Mesendoderm (in vitro differentiated cells): ENCODE measurements at regions not wholly inside any gene's neighbourhood (a gene's known extent, or its start where the extent isn't known, plus 50 kb on each side); places are given as distances from the start of the nearest gene placed in this dataset.

Experiments
- DNase-seq: peaks from one replicate; pipeline ENCODE4 v3.0.0; 2013
- H2AK5ac ChIP-seq: 2 replicates; pipeline ENCODE4 v1.6.1; 2013; ENCODE audit warnings: low read length, inconsistent platforms
- H2BK120ac ChIP-seq: 2 replicates; pipeline ENCODE4 v1.6.1; 2013; ENCODE audit warnings: low read depth, mild to moderate bottlenecking, low read length, moderate library complexity, mixed read lengths
- H2BK15ac ChIP-seq: replicated peaks from 2 replicates; pipeline ENCODE4 v1.6.1; 2013; ENCODE audit warnings: low read depth, mild to moderate bottlenecking, moderate library complexity
- H2BK5ac ChIP-seq: 2 replicates; pipeline ENCODE4 v1.6.1; 2013; ENCODE audit warnings: low read length, inconsistent platforms
- H3K18ac ChIP-seq: 2 replicates; pipeline ENCODE4 v1.6.1; 2013; ENCODE audit warnings: mild to moderate bottlenecking, low read length, mixed read lengths
- H3K23ac ChIP-seq: one replicate; pipeline ENCODE4 v1.6.1; 2013; ENCODE audit warnings: low read length
- H3K27ac ChIP-seq: 2 replicates; pipeline ENCODE4 v1.5.1; 2013; ENCODE audit warnings: low read depth, mild to moderate bottlenecking, inconsistent platforms, low read length, moderate library complexity
- H3K27me3 ChIP-seq: 2 replicates; pipeline ENCODE4 v1.6.1; 2013; ENCODE audit warnings: low read length, control low read depth, mild to moderate bottlenecking, inconsistent platforms; ENCODE audit not compliant: insufficient read depth, poor library complexity
- H3K36me3 ChIP-seq: 2 replicates; pipeline ENCODE4 v1.6.1; 2013; ENCODE audit warnings: low read length, inconsistent platforms; ENCODE audit not compliant: control insufficient read depth, insufficient read depth
- H3K4ac ChIP-seq: one replicate; pipeline ENCODE4 v1.6.1; 2013; ENCODE audit warnings: low read depth, mild to moderate bottlenecking, low read length, moderate library complexity
- H3K4me1 ChIP-seq: 2 replicates; pipeline ENCODE4 v1.6.1; 2013; ENCODE audit warnings: low read depth, low read length, inconsistent platforms; ENCODE audit not compliant: control insufficient read depth
- H3K4me2 ChIP-seq: 2 replicates; pipeline ENCODE4 v1.6.1; 2013; ENCODE audit warnings: low read length
- H3K4me3 ChIP-seq: 2 replicates; pipeline ENCODE4 v1.5.1; 2013; ENCODE audit warnings: mild to moderate bottlenecking, low read length
- H3K56ac ChIP-seq: one replicate; pipeline ENCODE4 v1.6.1; 2013; ENCODE audit warnings: low read length
- H3K79me1 ChIP-seq: 2 replicates; pipeline ENCODE4 v1.6.1; 2013; ENCODE audit warnings: low read length, inconsistent platforms
- H3K79me2 ChIP-seq: 2 replicates; pipeline ENCODE4 v1.6.1; 2013; ENCODE audit warnings: mild to moderate bottlenecking, low read length; ENCODE audit not compliant: control insufficient read depth, insufficient read depth
- H3K9ac ChIP-seq: 2 replicates; pipeline ENCODE4 v1.6.1; 2013; ENCODE audit warnings: low read length, inconsistent platforms
- H4K5ac ChIP-seq: one replicate; pipeline ENCODE4 v1.6.1; 2013; ENCODE audit warnings: low read length
- H4K8ac ChIP-seq: one replicate; pipeline ENCODE4 v1.6.1; 2013; ENCODE audit warnings: low read depth, mild to moderate bottlenecking, control low read depth, low read length, moderate library complexity
- WGBS: extraction: QIAGEN DNeasy Blood & Tissue Kit; methylation state at CpG from one replicate; pipeline ENCODE4 v1.1.7; 2013; ENCODE audit warnings: low lambda C conversion rate, missing lambda C conversion rate; ENCODE audit not compliant: insufficient coverage; ENCODE audit errors: extremely low coverage; 5-methylcytosine and 5-hydroxymethylcytosine counted together

DNA sequence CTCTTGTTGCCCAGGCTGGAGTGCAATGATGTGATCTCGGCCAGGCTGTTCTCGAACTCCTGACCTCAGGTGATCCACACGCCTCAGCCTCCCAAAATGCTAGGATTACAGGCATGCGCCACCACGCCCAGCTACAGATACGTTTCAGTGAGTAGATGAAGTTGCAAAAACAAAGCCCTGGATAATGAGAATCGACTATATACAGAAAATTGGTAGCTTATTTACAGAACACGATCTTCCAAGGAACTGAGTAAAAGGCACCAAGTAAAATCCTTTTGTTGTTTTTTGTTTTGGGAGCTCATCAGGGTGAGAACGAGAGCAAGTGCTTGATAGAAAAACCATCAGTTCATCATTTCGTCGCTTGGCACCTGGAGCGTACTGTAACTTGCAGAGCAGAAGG is 62.8 kb downstream of the MYCN start:
- DNase-seq = no peak
- no peak overlapping the region for H3K56ac ChIP-seq
- H2BK15ac ChIP-seq = no peak overlapping the region
- H3K18ac ChIP-seq = no peak overlapping the region
- H2BK5ac ChIP-seq = no peak overlapping the region
- no CpG with 5 or more reads among the region's 12 CpGs for whole genome bisulfite sequencing
- H3K36me3 ChIP-seq = no peaks in the 10 kb centered on the region
- no peak overlapping the region for H3K4me2 ChIP-seq
- H2BK120ac ChIP-seq = no peak overlapping the region
- H4K8ac ChIP-seq = no peak overlapping the region
- H4K5ac ChIP-seq = no peak overlapping the region
- no peak overlapping the region for H3K9ac ChIP-seq
- H3K4ac ChIP-seq = no peak overlapping the region
- H3K4me3 ChIP-seq = no peak overlapping the region
- H3K79me2 ChIP-seq = no peaks in the 10 kb centered on the region
- no peak overlapping the region for H3K23ac ChIP-seq
- H3K79me1 ChIP-seq = no peaks in the 10 kb centered on the region
- H3K27me3 ChIP-seq = no peaks in the 10 kb centered on the region
- no peak overlapping the region for H3K27ac ChIP-seq
- no peak overlapping the region for H2AK5ac ChIP-seq
- H3K4me1 ChIP-seq = no peaks in the 10 kb centered on the region

DNA sequence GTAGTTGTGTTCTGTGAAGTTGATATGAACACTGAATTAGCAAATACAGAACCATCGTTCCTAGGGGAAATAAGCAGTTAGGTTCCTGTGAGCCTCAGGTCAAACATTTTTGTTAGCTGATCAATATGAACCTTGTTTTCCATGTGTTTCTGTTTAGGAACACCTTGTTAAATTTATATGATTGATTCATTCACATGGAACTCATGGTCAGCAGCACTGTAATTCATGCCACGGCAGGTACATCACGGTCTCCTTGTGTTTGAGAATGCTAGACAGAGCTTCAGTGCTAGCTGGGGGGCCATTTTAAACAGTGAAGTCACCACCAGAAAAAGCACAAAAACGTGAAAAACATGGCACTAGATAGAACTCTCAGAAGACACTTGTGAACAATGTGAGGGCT is 62.2 kb downstream of the MYCN start:
- no peak overlapping the region for H3K18ac ChIP-seq
- H3K4ac ChIP-seq = no peak overlapping the region
- no peak overlapping the region for H3K9ac ChIP-seq
- H3K4me1 ChIP-seq = no peaks in the 10 kb centered on the region
- H2BK15ac ChIP-seq = no peak overlapping the region
- H3K4me3 ChIP-seq = no peak overlapping the region
- H3K56ac ChIP-seq = no peak overlapping the region
- H2BK120ac ChIP-seq = no peak overlapping the region
- no peaks in the 10 kb centered on the region for H3K79me2 ChIP-seq
- DNase-seq = no peak
- H3K27ac ChIP-seq = no peak overlapping the region
- WGBS = no CpG with 5 or more reads among the region's 4 CpGs
- no peaks in the 10 kb centered on the region for H3K79me1 ChIP-seq
- no peak overlapping the region for H3K4me2 ChIP-seq
- H3K23ac ChIP-seq = no peak overlapping the region
- H2AK5ac ChIP-seq = no peak overlapping the region
- H4K5ac ChIP-seq = no peak overlapping the region
- H3K27me3 ChIP-seq = no peaks in the 10 kb centered on the region
- H2BK5ac ChIP-seq = no peak overlapping the region
- H4K8ac ChIP-seq = no peak overlapping the region
- H3K36me3 ChIP-seq = no peaks in the 10 kb centered on the region

DNA sequence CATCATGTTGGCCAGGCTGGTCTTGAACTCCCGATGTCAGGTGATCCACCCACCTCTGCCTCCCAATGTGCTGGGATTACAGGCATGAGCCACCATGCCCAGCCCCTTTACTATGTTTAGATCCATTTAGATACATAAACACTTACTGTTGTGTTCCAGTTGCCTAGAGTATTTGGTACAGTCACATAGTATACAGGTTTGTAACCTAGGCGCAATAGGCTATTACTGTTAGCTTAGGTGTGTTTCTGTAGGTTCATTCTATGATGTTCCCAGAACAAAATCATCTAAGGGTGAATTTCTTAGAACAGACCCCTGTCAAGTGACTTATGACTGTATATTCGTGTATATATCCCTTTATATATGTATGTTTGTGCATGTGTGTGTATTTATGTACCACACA is 61.8 kb downstream of the MYCN start:
- H4K8ac ChIP-seq = no peak overlapping the region
- H2AK5ac ChIP-seq = no peak overlapping the region
- no peak overlapping the region for H3K23ac ChIP-seq
- no peak overlapping the region for H2BK15ac ChIP-seq
- H3K18ac ChIP-seq = no peak overlapping the region
- no peak overlapping the region for H3K27ac ChIP-seq
- H3K4me1 ChIP-seq = no peaks in the 10 kb centered on the region
- no peak overlapping the region for H2BK120ac ChIP-seq
- H3K36me3 ChIP-seq = no peaks in the 10 kb centered on the region
- H3K4me2 ChIP-seq = no peak overlapping the region
- H2BK5ac ChIP-seq = no peak overlapping the region
- H3K79me2 ChIP-seq = no peaks in the 10 kb centered on the region
- H3K4ac ChIP-seq = no peak overlapping the region
- H3K9ac ChIP-seq = no peak overlapping the region
- no peak for DNase-seq
- WGBS = no CpG with 5 or more reads among the region's 3 CpGs
- no peak overlapping the region for H3K56ac ChIP-seq
- H3K4me3 ChIP-seq = no peak overlapping the region
- H3K27me3 ChIP-seq = no peaks in the 10 kb centered on the region
- H4K5ac ChIP-seq = no peak overlapping the region
- H3K79me1 ChIP-seq = no peaks in the 10 kb centered on the region

DNA sequence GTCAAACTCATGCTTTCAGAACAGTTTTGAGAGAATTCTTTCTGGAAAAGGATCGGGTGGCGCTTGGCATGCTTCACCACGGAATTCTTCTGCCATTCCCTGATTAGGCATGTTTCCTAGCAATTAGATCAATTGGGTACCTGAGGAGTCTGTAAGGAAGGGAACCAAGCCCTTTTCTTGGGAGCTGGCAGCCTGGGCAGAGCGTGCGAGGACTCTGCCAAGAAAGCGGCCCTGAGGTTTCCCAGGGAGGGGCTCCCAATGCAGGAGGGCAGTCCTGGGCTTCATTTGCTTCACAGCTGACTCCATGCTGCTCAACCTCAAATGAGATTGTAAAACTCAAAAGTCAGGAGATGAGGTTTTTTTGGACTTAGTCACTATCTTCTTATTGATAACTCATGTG is 60.3 kb downstream of the MYCN start:
- Histone ChIP-seq H3K9ac (no peak overlapping the region), H3K4ac (no peak overlapping the region), H2BK120ac (no peak overlapping the region), H3K56ac (no peak overlapping the region), H3K18ac (no peak overlapping the region), H2BK15ac (no peak overlapping the region), H3K36me3 (no peaks in the 10 kb centered on the region), H3K79me1 (no peaks in the 10 kb centered on the region), H2AK5ac (no peak overlapping the region), H3K4me2 (no peak overlapping the region), H3K27me3 (no peaks in the 10 kb centered on the region), H4K8ac (no peak overlapping the region), H3K27ac (no peak overlapping the region), H3K4me3 (no peak overlapping the region), H4K5ac (no peak overlapping the region), H3K23ac (no peak overlapping the region), H2BK5ac (no peak overlapping the region), H3K79me2 (no peaks in the 10 kb centered on the region), H3K4me1 (no peaks in the 10 kb centered on the region)
- no CpG with 5 or more reads among the region's 6 CpGs for WGBS
- DNase-seq = no peak

DNA sequence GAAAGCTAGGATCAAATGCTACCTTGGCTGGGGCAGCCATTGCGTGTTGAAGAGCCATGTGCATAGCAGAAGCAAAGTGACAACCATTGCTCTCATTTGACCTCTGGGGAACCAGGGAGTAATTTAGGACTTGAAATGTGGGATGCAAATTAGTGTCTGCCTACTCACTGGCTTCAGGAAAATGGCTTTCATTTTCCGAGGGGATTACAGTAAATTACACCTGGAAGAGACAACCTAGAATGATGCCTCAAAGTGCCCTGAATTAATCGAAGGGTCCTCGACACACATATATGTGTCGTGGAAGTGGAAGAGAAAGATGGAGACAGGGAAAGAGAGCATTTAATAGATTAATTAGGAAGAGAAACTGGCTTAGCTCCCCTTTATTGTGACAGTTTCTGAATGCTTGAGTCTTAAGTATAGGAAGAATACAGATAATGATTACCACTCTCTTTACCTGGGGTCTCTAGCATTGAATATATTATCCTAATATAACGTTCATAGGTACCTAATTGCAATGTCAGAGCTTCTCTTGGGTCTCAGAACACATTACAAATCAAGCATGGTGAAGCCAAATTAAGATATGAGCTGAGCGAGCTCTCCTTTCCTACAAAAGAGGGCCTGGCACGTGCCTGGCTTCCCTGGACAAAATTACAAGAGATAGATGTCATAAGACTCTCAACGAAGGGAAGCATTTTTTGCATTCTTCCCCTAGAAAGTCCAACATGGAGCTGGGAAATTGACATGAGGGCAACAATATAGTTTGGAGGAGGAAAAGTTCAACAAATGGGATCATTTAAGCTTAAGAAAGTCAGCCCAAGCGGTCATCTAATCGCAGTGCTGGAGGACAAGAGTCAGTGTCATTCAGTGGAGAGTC is 59.5 kb downstream of the MYCN start:
- no peak overlapping the region for H3K4me3 ChIP-seq
- H3K79me1 ChIP-seq = no peaks in the 10 kb centered on the region
- H2BK120ac ChIP-seq = no peak overlapping the region
- no CpG with 5 or more reads among the region's 11 CpGs for WGBS
- no peaks in the 10 kb centered on the region for H3K79me2 ChIP-seq
- no peak overlapping the region for H3K23ac ChIP-seq
- H4K5ac ChIP-seq = no peak overlapping the region
- H3K4ac ChIP-seq = no peak overlapping the region
- no peaks in the 10 kb centered on the region for H3K27me3 ChIP-seq
- H3K4me1 ChIP-seq = no peaks in the 10 kb centered on the region
- H3K18ac ChIP-seq = no peak overlapping the region
- no peak overlapping the region for H3K56ac ChIP-seq
- no peak overlapping the region for H3K4me2 ChIP-seq
- H2AK5ac ChIP-seq = no peak overlapping the region
- H3K27ac ChIP-seq = no peak overlapping the region
- H2BK15ac ChIP-seq = no peak overlapping the region
- no peak overlapping the region for H2BK5ac ChIP-seq
- DNase-seq = no peak
- no peak overlapping the region for H4K8ac ChIP-seq
- no peaks in the 10 kb centered on the region for H3K36me3 ChIP-seq
- H3K9ac ChIP-seq = no peak overlapping the region
